Femur (tissue), 1 donor: ENCODE measurements at regions not wholly inside any gene's neighbourhood (a gene's known extent, or its start where the extent isn't known, plus 50 kb on each side); places are given as distances from the start of the nearest gene placed in this dataset.

Experiments
- DNase-seq: peaks from one replicate; pipeline ENCODE4 v3.0.0-alpha.2; 2017

DNA sequence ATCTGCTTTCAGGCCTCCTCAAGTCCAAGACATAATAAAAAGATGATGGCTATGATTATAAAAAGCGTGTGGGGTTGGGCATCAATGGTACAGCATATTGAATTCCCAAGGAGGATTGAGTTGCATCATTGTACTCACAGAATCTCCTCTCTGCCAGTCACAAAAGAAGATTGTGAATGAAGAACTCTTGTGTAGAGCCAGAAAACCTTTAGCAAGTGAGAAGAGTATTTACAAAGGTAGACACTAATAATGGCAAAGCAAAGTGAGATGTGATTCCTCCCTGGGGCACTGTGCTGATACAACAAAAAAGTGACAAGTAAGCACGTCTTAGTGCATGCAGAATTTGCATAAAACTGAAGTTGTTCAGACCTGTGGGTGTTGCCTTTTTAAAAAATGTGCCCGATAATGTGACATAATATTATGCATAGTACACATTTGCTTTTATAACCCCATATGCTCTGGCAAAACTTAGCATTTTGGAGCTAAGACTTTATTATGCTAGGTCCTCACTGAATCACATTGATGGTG is 291.2 kb upstream of the TBC1D5 start:
- DNase-seq: no peak

DNA sequence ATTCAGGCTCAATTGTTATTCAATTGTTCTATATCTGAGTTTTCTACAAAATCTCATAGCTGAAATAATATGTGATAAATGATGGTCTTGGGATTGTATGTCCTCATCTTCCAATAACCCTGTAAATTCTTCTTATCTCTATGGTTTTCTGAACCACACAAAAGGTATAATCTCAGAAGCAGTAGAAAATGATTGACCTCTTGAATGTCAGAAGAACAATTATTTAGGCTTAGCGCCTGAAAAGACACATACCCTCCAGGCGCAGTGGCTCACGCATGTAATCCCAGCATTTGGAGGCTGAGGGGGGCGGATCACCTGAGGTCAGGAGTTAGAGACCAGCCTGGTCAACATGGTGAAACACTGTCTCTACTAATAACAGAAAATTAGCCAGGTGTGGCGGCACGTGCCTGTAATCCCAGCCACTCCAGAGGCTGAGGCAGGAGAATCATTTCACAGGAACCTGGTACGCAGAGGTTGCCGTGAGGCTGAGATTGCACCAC is 288.0 kb upstream of the TBC1D5 start:
- no peak for DNase-seq

DNA sequence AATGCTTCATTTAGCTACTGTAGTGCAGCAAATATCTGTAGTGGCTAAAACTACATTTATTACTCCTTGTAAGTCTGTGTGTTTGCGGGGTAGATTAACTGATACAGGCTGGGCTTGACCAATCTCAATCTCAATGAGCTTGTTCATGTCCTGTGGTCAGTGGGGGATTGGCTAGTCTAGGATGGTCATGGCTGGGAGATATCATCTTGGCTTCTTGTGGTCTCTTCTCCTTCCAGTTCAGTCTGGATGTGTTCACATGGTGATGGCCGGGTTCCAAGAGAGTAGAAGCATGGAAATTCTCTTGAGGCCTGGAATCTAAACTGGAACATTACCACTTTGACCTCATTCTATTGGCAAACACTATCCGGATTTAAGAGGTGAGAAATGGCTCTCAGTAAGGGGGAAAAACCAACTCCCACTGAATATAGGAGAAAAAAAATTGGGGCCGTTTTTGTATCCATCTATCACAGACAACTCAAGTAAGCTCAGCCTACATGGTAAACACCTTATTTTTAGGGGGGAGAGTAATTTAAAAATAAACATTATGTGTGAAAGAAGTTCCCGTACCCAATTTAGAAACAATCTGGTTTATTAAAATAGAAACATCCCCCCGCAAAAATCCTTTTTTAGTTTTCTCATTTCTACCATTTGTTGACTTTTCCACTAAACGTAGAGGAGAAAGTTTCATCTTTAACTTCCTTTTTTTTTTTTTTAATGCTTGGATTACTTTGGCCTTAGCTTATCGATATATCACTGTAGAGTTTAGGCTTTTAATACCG is 284.9 kb upstream of the TBC1D5 start:
- no peak for DNase-seq

DNA sequence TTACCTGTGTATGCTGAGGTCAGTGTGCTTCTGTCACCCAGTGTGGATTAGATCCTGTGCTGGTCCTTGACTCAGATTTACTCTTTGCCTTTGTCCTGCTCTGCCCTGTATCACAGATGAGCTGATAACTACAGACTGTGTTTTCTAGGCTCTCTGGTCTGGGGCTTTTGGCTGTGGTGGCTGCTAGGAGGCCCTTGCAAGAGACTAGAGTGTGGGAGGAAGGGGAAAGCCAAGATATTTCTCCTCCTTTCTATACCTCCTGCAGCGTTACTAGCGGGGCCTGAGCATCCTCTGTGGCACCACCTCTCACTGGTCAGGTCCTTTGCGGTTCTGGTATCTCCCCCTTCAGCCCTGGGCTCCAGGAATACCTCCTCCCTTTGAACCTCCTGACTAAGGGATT is 282.3 kb upstream of the TBC1D5 start:
- DNase-seq: no peak

DNA sequence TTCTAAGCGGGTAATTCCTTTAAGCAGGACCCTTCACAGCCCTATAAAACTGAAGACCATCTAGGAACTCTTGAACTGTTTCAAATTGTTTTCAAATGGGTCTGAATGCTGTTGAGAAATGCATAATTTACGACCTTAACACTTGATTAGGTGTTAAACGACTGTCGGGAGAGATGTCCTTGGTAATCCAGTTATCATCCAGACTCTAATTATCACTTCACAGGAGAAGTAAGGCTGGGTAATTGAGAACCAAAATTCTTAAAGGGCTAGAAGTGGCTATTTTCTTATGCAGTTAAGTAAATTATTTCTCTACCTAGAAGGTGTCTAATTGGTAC is 276.7 kb upstream of the TBC1D5 start:
- DNase-seq: no peak

DNA sequence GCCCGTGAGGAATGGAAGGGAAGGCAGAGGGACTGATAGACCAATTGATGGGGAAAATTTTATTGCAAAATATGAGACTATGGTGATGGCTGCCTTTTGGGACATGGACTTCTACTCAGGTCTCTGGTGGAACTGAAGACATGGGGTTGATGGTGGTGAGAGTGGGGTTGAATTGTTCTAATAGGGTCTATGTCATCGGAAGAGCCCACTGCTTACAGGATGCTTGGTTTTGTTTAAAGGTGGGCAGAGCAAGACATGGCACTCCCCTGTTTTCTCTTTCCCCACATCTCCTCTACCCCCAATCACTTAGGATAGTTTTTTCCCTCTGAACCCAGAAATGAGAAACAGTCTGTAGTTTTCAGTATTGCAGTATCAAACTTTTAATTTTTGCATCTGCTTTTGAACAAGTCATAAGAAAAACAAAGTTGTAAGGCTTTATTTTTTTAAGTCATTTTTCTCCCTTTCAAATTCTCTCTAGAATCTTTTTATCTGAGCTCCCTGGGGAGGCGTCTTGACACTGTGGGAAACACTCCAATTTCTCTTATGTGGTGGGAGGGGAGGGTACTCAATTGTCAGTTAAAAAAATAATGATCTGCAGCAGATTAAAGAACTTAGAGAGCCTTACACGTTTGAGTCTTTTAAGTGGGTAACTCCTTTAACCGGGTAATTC is 276.2 kb upstream of the TBC1D5 start:
- no peak for DNase-seq

DNA sequence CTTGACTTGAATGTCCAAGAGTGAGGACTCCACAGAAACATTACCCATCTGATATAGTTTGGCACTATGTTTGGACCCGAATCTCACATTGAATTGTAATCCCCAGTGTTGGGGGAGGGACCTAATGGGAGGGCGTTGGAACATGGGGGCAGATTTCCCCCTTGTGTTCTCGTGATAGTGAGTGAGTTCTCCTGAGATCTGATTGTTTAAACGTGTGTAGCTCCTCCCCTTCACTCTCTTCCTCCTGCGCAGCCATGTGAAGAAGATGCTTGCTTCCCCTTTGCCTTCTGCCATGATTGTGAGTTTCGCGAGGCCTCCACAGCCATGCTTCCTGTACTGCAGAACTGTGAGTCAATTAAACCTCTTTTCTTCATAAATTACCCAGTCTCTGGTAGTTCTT is 273.9 kb upstream of the TBC1D5 start:
- no peak for DNase-seq

DNA sequence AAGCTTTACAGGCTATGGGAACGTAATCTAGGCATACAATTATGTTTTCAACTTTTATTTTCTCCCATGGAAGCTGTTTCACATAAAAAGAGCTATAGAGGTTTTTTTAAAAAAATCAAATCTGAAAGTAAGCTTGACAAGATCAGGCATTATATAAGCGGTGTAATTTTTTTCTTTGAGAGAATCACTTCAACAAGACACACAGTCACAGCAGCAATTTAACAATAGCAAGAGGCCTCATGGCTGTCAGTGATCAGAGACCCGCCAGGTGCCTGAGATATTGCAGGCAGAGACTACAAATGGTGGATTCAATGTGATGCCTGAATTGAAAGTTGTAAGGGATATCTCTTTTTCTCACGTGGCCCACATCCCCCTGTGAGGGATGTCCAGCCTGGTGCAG is 270.5 kb upstream of the TBC1D5 start:
- DNase-seq: no peak

DNA sequence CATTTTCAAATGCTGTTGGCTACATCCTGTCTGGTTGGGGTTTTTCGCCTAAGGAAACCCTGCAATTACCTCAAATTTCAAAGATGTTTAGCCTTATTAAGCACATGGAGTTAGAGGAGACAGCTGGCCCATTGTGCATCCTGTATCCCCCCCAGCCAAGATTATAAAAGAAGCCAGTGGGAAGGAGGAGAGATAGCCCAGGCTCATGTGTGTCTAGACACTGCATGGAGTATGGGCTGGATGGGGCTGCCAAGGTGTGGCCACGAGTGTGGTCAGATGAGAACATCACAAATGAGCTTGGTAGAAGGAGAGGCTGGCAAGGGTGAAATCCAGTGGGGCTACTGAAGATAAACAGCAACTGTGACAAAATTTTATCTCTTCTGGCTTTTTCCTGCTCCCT is 270.0 kb upstream of the TBC1D5 start:
- no peak for DNase-seq

DNA sequence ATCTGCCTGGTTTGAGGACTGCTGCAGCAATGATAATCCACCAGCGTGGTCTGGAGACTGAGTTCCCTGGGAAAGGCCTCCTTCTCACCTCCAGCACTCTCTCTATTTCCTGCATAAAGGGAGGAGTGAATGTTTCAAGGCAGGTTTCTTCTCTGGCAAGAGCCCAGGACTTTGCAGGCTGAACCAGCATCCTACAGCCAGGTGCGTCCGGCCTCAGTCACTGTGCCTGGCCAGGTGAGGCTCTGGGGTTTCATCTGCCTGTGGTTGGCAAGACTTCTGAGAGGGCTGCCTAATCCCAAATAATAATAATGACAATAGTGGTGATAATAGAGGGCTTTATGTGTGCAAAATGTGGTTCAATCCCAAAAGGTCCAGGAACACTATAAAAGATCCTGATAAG is 269.0 kb upstream of the TBC1D5 start:
- DNase-seq: no peak

DNA sequence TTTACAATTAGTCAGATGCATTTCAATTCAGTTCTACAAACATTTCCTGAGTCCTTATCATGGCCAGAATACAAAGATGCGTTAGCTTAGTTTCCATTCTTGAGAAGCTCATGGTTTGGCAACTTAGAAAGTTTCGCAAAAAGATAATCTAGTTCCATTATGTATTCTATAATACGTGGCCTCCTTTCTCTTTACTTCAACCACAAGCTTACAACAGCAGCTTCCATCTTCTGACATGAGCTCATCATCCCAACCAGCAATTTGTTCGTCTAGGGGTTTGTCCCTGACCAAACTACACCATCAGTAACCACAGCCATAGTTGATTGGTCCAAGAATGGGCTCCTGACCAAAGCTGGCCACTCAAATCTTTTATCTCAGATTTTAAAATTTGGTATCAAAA is 267.6 kb upstream of the TBC1D5 start:
- peak; percentile 24 for DNase-seq

DNA sequence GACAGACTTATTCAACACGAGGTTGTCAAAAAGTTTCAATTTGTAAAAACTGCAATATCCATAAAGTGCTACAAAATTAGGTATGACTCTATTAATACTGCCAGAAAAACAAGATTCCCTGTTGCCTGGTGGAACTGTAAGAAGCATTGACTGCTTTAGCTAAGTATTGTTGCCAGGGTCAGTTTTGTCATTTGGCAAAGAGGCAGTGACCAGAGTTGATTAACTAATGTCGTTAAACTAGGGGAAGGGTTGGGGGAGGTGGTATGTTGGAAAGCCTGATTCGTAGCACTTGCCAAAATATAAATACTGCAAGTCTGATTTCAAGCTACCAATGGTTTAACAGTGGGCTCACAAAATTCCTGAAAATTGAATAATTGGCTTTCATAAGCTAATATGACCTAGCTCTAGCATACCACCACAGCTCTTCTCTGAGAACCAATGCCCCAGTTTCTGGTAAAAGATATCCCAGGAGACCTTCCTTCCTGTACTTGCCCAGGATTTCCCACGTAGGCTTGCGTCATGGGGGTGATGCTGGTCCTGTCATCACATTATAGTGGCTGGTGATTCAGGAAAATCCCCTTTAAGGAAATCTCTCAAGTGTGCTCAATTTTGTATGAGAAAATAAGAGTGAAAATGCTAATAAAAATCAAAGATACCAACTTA is 266.4 kb upstream of the TBC1D5 start:
- DNase-seq: no peak

DNA sequence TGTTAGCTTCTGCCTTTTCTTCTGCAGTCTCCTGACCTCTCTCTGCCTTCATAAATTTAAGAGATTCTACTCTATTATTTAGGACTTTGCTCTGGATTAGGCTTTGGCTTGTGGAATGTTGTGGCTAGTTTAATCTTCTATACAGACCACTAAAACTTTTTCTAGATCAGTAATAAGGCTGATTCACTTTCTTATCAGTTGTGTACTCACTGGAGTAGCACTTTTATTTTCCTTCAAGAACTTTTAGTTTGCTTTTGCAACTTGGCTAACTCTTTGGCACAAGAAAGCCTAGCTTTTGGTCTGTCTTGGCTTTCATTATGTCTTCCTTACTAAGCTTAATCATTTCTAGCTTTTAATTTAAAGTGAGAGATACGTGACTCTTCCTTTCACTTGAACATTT is 265.5 kb upstream of the TBC1D5 start:
- DNase-seq: no peak

DNA sequence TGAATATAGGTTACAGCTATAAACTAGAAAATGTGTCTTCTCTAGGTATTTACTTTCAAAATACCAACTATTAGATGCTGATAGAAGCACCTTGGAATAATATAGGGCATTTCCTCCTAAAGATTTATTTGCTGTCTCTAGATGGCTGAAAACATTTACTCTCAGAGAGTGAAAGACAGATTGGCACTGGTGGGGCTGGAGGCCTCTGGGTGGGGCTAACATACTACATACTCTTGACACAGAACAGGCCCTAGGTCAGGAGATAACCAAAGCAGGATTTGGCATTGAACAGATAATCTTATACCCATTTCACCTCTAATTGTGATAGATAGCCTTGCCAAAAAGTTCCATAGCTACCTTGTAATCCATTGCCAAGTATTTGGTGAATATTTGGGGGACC is 253.3 kb upstream of the TBC1D5 start:
- no peak for DNase-seq

DNA sequence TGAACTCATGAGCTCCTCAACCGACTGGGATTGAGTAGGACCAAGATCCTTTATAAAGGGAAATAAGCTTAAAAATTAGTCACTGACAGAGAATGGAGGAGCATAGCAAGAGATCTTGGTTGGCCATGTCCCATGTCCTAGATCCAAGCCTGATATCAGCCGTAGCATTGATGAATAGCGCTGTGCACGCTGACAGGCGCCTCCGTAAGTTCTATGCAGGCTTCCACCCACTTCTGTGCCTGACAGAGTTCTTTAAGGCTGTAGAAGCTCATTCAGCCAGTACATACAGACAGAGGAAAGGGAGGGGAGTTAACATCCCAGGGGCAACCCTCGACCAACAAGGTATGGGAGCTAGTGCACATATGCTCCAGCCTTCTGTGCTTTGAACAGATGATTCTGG is 251.7 kb upstream of the TBC1D5 start:
- no peak for DNase-seq

DNA sequence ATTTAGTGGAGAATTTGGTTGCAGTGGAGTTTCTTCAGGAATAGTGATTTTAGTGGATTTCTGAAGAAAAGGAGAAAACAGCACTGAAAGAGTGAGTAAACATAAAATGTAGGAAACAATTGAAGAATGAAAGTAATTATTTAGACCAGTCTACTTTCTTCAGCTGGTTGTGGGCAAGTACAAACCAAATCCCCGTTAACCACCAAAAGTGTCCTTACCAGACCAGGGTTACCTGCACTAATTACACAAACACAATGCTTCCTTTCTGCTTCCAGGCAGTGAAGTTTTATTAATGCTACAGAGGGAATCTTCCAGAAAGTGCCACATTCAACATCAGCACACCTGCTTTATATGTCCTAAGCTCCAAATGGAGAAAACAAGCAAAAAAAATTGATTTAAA is 248.0 kb upstream of the TBC1D5 start:
- no peak for DNase-seq

DNA sequence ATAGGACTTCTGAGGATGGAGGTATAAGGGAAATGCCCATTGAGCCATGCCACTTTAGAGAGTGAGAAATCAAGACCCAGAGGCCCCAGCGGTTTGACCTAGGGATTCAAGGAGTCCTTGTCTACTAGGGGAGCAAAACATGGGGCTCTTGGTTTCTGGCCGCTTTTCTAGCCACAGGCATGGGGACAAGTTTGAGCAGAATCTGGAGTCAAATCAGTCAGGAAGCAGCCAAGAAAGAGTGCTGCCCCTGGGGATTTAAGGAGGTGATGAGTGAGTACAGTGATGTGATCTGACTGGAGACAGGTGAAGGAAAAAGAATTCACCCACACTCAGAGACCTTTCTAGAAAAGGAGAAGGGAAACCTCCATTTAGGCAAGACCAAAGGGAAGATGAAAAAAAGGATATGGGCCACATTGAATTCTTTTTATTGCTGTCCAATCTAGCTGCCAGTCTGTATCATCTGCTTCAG is 244.0 kb upstream of the TBC1D5 start:
- no peak for DNase-seq

DNA sequence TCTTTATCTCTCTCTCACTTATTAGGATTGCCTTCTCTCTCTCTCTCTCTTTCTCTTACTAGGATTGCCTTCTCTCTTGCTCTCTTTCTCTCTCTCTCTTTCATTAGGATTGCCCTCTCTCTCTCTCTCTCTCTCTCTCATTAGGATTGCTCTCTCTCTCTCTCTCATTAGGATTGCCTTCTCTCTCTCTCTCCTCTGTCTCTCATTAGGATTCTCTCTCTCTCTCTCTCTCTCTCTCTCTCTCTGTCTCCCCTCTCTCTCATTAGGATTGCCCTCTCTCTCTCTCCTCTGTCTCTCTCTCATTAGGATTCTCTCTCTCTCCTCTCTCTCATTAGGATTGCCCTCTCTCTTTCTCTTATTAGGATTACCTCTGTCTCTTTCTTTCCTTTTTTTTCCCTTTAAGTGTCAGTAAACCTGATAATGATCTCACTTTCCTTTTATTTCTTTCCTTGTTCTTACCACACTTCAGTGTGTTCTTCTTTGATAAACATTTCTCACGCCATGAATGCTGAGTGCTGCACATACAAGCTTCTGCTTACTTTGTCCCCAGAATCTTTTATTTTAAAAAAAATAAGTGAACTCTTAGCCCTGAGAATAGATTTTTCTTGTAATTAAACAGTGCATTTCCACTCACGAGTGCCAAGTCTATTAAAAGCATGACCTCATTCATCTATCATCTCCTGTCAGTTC is 243.4 kb upstream of the TBC1D5 start:
- no peak for DNase-seq

DNA sequence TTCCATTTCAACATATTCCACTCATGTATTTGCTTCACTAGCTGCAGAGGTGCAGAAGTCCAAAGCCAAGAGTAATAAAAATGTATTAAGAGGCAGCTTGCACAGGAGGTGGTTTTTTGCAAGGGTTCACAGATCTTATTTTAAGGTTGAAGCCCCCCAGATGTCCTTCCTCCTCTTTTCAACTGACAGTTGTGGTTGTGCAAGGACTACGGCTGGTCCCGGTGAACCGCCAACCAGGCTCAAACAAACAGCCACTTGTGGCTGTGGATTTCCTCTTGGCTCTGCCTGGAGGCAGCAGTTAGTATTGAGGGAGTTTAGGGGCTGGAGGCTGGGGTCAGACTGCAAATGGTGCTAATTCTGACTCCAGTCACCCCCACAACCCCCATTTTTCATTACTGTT is 240.7 kb upstream of the TBC1D5 start:
- DNase-seq: peak; percentile 29

DNA sequence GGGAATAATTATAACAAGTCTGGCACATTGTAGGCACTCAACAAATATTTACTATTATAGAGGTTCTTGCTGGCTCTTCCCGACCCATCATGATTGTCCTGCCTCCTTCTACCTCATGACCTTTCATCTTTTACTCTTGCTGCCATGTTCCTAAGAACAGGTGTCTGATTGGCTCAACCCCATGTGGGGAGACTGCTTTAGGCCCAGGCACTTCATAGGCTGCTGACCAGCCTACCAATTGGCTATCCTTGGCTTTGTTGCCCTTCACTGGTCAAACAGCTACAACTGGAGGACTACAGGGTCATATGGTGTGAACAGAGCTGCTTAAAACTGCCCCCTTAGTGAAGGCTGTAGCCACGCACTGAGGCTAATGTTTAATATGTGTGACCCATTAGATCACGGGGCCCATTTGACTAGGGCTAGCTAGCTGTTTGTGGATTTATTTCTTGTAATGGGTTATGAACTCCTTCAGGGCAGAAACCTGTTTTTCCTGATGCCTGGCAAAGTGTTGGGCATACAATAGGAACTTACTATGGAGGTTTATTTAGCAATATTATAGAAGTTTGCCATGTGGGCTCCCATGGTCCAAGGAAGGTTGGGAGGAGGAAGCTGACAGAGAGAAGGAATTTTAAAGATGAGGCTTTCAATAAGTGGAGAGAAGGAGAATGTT is 239.9 kb upstream of the TBC1D5 start:
- DNase-seq: no peak

DNA sequence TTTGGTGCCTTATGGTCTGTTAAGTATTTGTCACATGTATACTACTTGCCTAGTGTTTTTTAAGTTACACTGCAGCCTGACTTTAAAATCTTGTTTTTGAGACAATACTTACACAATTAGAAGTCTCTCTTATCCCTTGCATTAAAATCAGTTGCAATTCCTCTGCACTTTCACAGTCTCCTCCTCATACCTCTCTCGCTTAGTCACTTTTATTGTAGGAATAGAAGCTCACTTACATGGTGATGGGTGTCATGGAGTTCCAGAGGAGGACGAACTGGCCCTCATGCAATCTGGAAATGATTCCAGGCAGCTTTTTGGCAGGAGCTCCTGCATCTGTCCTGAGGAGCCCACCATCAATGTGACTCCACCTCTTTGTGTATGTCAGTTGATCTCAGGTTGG is 238.4 kb upstream of the TBC1D5 start:
- no peak for DNase-seq

DNA sequence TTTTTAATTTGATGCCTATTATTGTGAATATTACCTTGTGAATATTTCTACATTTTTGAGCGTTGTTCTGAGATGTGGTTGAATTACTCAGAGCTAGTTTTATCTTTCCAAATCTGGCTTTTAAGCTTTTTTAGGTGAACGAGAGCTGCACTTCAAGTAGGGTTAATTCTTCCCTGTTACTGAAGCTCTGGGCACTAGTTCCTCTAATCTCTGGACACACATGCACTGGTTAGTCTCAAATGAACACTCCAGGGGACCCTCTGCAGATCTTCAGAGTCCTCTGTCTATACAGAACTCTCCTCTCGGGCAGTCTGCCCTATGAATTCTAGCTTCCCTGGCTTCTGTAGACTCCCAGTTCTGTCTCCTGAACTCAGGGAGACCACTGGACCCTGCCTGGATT is 237.5 kb upstream of the TBC1D5 start:
- DNase-seq: no peak

DNA sequence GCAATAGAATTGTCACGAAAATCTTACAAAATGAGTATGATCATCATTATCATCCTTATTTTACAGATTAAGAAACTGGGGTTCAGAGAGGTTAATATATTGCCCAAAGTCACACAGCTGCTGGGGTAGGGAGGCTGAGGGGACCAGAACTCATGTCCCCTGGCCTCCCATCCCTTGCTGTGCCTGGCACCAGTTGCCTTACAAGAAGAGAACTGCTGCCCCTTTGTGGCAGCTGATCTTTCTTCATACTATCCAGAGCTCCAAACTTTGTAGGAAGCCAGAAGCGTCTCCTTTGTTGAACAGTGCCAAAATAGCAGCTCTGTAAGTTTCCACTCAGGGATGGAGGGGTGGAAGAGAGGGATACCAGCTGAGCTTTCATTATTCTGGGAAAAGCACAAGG is 236.8 kb upstream of the TBC1D5 start:
- no peak for DNase-seq
